IMR-90 (cell line): ENCODE measurements at regions not wholly inside any gene's neighbourhood (a gene's known extent, or its start where the extent isn't known, plus 50 kb on each side); places are given as distances from the start of the nearest gene placed in this dataset.

Experiments used
- ATAC-seq: fragments of 200-7000 bp; cut with Tn5 transposase; 2 replicates; pipeline ENCODE4 v1.9.1; 2020; ENCODE audit warnings: low read depth, mild to moderate bottlenecking, moderate library complexity
- BruUV-seq: library from RNA; stranded (reverse); fragments of 400-500 nt; replicated peaks from 2 replicates; lab custom pipeline; 2021; lab: Mats Ljungman, UMichigan
- CTCF ChIA-PET: fragments of 300-600 bp; formaldehyde crosslinking; extraction: SDS; loops from one replicate; lab custom pipeline; 2021; ENCODE audit warnings: antibody characterized with exemption; lab: Yijun Ruan, JAX
- POLR2A ChIA-PET: fragments of 300-600 bp; sonication (Branson Sonifier 250); formaldehyde crosslinking; loops from one replicate; lab custom pipeline; 2022; ENCODE audit warnings: antibody characterized with exemption; ENCODE audit not compliant: unreplicated experiment; lab: Charles Lee
- DNase-seq: peaks from one replicate; pipeline ENCODE4 v3.0.0; 2013
- H2AFZ ChIP-seq: replicated peaks from 2 replicates; pipeline ENCODE3; 2013; ENCODE audit warnings: low read length, mild to moderate bottlenecking; ENCODE audit not compliant: poor library complexity
- H2AK5ac ChIP-seq: 2 replicates; pipeline ENCODE4 v1.6.1; 2013; ENCODE audit warnings: low read depth, low read length, inconsistent platforms
- H2AK9ac ChIP-seq: replicated peaks from 2 replicates; pipeline ENCODE3; 2013; ENCODE audit warnings: mild to moderate bottlenecking, low read depth, low read length, moderate library complexity; ENCODE audit not compliant: poor library complexity
- H2BK120ac ChIP-seq: 2 replicates; pipeline ENCODE4 v1.6.1; 2013; ENCODE audit warnings: low read depth, low read length, inconsistent platforms
- H2BK15ac ChIP-seq: 3 replicates; pipeline ENCODE4 v1.6.1; 2013; ENCODE audit warnings: low read depth, low read length, inconsistent platforms
- H2BK20ac ChIP-seq: 2 replicates; pipeline ENCODE4 v1.6.1; 2013; ENCODE audit warnings: low read depth, mild to moderate bottlenecking, inconsistent platforms, low read length, moderate library complexity
- H2BK5ac ChIP-seq: 2 replicates; pipeline ENCODE4 v1.6.1; 2013; ENCODE audit warnings: mild to moderate bottlenecking, low read depth, low read length, inconsistent platforms; ENCODE audit not compliant: poor library complexity, severe bottlenecking
- H3K14ac ChIP-seq: replicated peaks from 2 replicates; pipeline ENCODE4 v1.6.1; 2013; ENCODE audit warnings: low read depth, low read length, inconsistent platforms
- H3K18ac ChIP-seq: 2 replicates; pipeline ENCODE4 v1.6.1; 2013; ENCODE audit warnings: low read depth, low read length, control low read depth
- H3K23ac ChIP-seq: 2 replicates; pipeline ENCODE4 v1.6.1; 2013; ENCODE audit warnings: low read depth, low read length, inconsistent platforms
- H3K27ac ChIP-seq: 2 replicates; pipeline ENCODE4 v1.5.1; 2013; ENCODE audit warnings: mild to moderate bottlenecking, control low read depth, low read length; ENCODE audit not compliant: insufficient read depth
- H3K27me3 ChIP-seq: 2 replicates; pipeline ENCODE4 v1.6.1; 2013; ENCODE audit warnings: low read length; ENCODE audit not compliant: control insufficient read depth, insufficient read depth
- H3K36me3 ChIP-seq: 2 replicates; pipeline ENCODE4 v1.6.1; 2013; ENCODE audit warnings: low read length, mixed read lengths; ENCODE audit not compliant: control insufficient read depth, insufficient read depth
- H3K4ac ChIP-seq: 2 replicates; pipeline ENCODE4 v1.6.1; 2013; ENCODE audit warnings: low read depth, low read length, inconsistent platforms
- H3K4me1 ChIP-seq: 2 replicates; pipeline ENCODE4 v1.6.1; 2013; ENCODE audit warnings: low read length, mixed read lengths; ENCODE audit not compliant: control insufficient read depth, insufficient read depth
- H3K4me2 ChIP-seq: 2 replicates; pipeline ENCODE4 v1.6.1; 2013; ENCODE audit warnings: low read depth, mild to moderate bottlenecking, control low read depth, low read length, moderate library complexity
- H3K4me3 ChIP-seq: 2 replicates; pipeline ENCODE4 v1.5.1; 2013; ENCODE audit warnings: low read depth, mild to moderate bottlenecking, control low read depth, low read length, moderate library complexity; ENCODE audit not compliant: insufficient read depth
- H3K56ac ChIP-seq: 2 replicates; pipeline ENCODE4 v1.6.1; 2013; ENCODE audit warnings: low read length, inconsistent platforms; ENCODE audit not compliant: insufficient read depth; ENCODE audit errors: extremely low read depth
- H3K79me1 ChIP-seq, 2 experiments: 2 replicates each; pipeline ENCODE4 v1.6.1; 2013; ENCODE audit warnings: low read length in 2 of 2, inconsistent platforms in 1 of 2, low read depth in 1 of 2
- H3K9ac ChIP-seq: 2 replicates; pipeline ENCODE4 v1.6.1; 2013; ENCODE audit warnings: low read depth, low read length, control low read depth
- H3K9me1 ChIP-seq: 2 replicates; pipeline ENCODE4 v1.6.1; 2013; ENCODE audit warnings: low read length, inconsistent platforms; ENCODE audit not compliant: insufficient read depth
- H3K9me3 ChIP-seq: 2 replicates; pipeline ENCODE4 v1.6.1; 2013; ENCODE audit warnings: low read length; ENCODE audit not compliant: control insufficient read depth, insufficient read depth
- H4K20me1 ChIP-seq: 2 replicates; pipeline ENCODE4 v1.6.1; 2013; ENCODE audit warnings: low read length, inconsistent platforms; ENCODE audit not compliant: insufficient read depth
- H4K5ac ChIP-seq: 2 replicates; pipeline ENCODE4 v1.6.1; 2013; ENCODE audit warnings: mild to moderate bottlenecking, low read depth, low read length, control low read depth
- H4K8ac ChIP-seq, 2 experiments: 2 replicates each; pipeline ENCODE4 v1.6.1; 2013; ENCODE audit warnings: low read depth in 2 of 2, low read length in 2 of 2, control low read depth in 1 of 2, inconsistent platforms in 1 of 2
- H4K91ac ChIP-seq: 2 replicates; pipeline ENCODE4 v1.6.1; 2013; ENCODE audit warnings: low read depth, low read length, inconsistent platforms; ENCODE audit not compliant: insufficient read depth
- BHLHE40 ChIP-seq: fragments of 150-350 bp; IDR thresholded peaks from 2 replicates; pipeline ENCODE4 v1.6.1; 2016; ENCODE audit warnings: mild to moderate bottlenecking, low read depth, low read length
- CEBPB ChIP-seq: IDR thresholded peaks from 2 replicates; pipeline ENCODE4 v1.6.1; 2012; ENCODE audit warnings: low read depth, low read length, improper control_type of control experiment
- CHD1 ChIP-seq: IDR thresholded peaks from 2 replicates; pipeline ENCODE4 v1.6.1; 2012; ENCODE audit warnings: low read depth, low read length, improper control_type of control experiment
- FOS ChIP-seq: fragments of 150-350 bp; IDR thresholded peaks from 2 replicates; pipeline ENCODE4 v1.6.1; 2016; ENCODE audit warnings: low read depth, low read length
- MAFK ChIP-seq: IDR thresholded peaks from 2 replicates; pipeline ENCODE4 v1.6.1; 2012; ENCODE audit warnings: low read depth, low read length, improper control_type of control experiment
- MAZ ChIP-seq: IDR thresholded peaks from 2 replicates; pipeline ENCODE4 v1.6.1; 2012; ENCODE audit warnings: low read depth, mild to moderate bottlenecking, low read length, improper control_type of control experiment, moderate library complexity, borderline replicate concordance
- MXI1 ChIP-seq: IDR thresholded peaks from 2 replicates; pipeline ENCODE4 v1.6.1; 2012; ENCODE audit warnings: low read depth, mild to moderate bottlenecking, low read length, moderate library complexity, borderline replicate concordance
- NFE2L2 ChIP-seq: fragments of 150-350 bp; IDR thresholded peaks from 2 replicates; pipeline ENCODE4 v1.6.1; 2016; ENCODE audit warnings: low read depth, mild to moderate bottlenecking, low read length
- POLR2A ChIP-seq: IDR thresholded peaks from 2 replicates; pipeline ENCODE4 v1.6.1; 2012; ENCODE audit warnings: mild to moderate bottlenecking, low read depth, low read length
- RAD21 ChIP-seq: IDR thresholded peaks from 2 replicates; pipeline ENCODE4 v1.6.1; 2012; ENCODE audit warnings: low read length, improper control_type of control experiment
- RCOR1 ChIP-seq: IDR thresholded peaks from 2 replicates; pipeline ENCODE4 v1.6.1; 2012; ENCODE audit warnings: mild to moderate bottlenecking, low read length, improper control_type of control experiment; ENCODE audit not compliant: insufficient replicate concordance
- RFX5 ChIP-seq: IDR thresholded peaks from 2 replicates; pipeline ENCODE4 v1.8.0; 2012; ENCODE audit warnings: low read depth, mild to moderate bottlenecking, low read length, moderate library complexity
- SMC3 ChIP-seq: fragments of 150-350 bp; IDR thresholded peaks from 2 replicates; pipeline ENCODE4 v1.6.1; 2016; ENCODE audit warnings: low read depth, mild to moderate bottlenecking, antibody characterized with exemption, low read length, moderate library complexity
- WGBS, 2 experiments: methylation state at CpG; one replicate each; pipeline versions ENCODE4 v1.1.5 to v1.1.7; 2013; ENCODE audit warnings: missing lambda C conversion rate in 2 of 2; ENCODE audit not compliant: insufficient read length in 1 of 2; ENCODE audit errors: extremely low coverage in 2 of 2; 5-methylcytosine and 5-hydroxymethylcytosine counted together
- dilution Hi-C: fragments of 300-500 bp; cut with HindIII; formaldehyde crosslinking; loops from one replicate; pipeline ENCODE4 v1.14.3; 2018; ENCODE audit warnings: low sequenced_read_pairs; ENCODE audit not compliant: unreplicated experiment
- in situ Hi-C: fragments of 300-500 bp; cut with MboI; formaldehyde crosslinking; loops from 3 replicates; pipeline ENCODE4 v1.14.3; 2019; ENCODE audit warnings: low sequenced_read_pairs, inconsistent platforms, mixed read lengths
- intact Hi-C: fragments of 100-400 bp; cut with micrococcal nuclease; formaldehyde crosslinking; loops from 2 replicates; pipeline ENCODE4 v1.10.0; 2022
- TF ChIP-seq, protein P1 (sequence below): fragments of 150-350 bp; IDR thresholded peaks from 2 replicates; pipeline ENCODE4 v1.6.1; 2017; ENCODE audit warnings: mild to moderate bottlenecking, antibody characterized with exemption, low read length, low read depth
- TF ChIP-seq, protein P2 (sequence below): fragments of 150-350 bp; IDR thresholded peaks from 2 replicates; pipeline ENCODE4 v1.6.1; 2016; ENCODE audit warnings: low read depth, mild to moderate bottlenecking, low read length, moderate library complexity, borderline replicate concordance
- TF ChIP-seq, protein P3 (sequence below): conservative IDR thresholded peaks from 2 replicates; pipeline ENCODE4 v1.5.1; 2012; ENCODE audit warnings: mild to moderate bottlenecking, low read depth, low read length, improper control_type of control experiment

DNA sequence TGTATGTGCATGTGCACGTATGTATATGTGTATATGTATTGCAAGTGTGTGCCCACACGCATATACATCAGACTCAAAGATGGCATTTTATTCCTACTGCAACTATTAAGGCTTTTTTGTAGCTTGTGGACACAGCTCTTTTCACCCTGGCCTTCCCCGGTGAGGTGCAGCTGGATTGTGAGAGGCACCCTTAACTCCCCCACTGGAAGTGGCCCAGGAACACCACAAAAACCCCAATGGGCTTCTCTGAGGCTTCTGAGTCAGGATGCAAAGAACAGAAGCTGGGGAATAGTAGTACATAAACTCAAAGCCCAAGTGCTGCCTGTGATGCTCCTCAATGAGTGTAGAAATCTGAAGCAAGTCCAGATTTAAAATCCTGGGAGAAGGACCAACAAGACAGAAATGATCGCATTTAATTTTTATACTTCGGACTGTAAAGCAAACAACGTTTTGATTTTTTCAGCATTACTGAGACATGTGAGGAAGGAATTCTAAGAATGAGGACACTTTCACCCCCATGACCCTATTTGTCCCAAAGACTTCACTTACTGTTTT, 369.2 kb upstream of the MGMT start:
- TF ChIP-seq, protein P1, sequence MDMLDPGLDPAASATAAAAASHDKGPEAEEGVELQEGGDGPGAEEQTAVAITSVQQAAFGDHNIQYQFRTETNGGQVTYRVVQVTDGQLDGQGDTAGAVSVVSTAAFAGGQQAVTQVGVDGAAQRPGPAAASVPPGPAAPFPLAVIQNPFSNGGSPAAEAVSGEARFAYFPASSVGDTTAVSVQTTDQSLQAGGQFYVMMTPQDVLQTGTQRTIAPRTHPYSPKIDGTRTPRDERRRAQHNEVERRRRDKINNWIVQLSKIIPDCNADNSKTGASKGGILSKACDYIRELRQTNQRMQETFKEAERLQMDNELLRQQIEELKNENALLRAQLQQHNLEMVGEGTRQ: no peak
- TF ChIP-seq, protein P2, sequence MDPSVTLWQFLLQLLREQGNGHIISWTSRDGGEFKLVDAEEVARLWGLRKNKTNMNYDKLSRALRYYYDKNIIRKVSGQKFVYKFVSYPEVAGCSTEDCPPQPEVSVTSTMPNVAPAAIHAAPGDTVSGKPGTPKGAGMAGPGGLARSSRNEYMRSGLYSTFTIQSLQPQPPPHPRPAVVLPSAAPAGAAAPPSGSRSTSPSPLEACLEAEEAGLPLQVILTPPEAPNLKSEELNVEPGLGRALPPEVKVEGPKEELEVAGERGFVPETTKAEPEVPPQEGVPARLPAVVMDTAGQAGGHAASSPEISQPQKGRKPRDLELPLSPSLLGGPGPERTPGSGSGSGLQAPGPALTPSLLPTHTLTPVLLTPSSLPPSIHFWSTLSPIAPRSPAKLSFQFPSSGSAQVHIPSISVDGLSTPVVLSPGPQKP: no peak
- TF ChIP-seq RCOR1 (no peak), CEBPB (no peak), SMC3 (no peak), RAD21 (no peak), MXI1 (no peak), FOS (no peak), CHD1 (no peak), MAZ (no peak), POLR2A (no peak), MAFK (no peak), RFX5 (no peak), BHLHE40 (no peak), NFE2L2 (no peak)
- TF ChIP-seq, protein P3, sequence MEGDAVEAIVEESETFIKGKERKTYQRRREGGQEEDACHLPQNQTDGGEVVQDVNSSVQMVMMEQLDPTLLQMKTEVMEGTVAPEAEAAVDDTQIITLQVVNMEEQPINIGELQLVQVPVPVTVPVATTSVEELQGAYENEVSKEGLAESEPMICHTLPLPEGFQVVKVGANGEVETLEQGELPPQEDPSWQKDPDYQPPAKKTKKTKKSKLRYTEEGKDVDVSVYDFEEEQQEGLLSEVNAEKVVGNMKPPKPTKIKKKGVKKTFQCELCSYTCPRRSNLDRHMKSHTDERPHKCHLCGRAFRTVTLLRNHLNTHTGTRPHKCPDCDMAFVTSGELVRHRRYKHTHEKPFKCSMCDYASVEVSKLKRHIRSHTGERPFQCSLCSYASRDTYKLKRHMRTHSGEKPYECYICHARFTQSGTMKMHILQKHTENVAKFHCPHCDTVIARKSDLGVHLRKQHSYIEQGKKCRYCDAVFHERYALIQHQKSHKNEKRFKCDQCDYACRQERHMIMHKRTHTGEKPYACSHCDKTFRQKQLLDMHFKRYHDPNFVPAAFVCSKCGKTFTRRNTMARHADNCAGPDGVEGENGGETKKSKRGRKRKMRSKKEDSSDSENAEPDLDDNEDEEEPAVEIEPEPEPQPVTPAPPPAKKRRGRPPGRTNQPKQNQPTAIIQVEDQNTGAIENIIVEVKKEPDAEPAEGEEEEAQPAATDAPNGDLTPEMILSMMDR: no peak
- Histone ChIP-seq H3K14ac (no peak overlapping the region), H3K27me3 (no peaks in the 10 kb centered on the region; the same call in 1 of the 2 replicates), H4K8ac (peak overlapping the region in 1 of 2 experiments; percentile 18; a peak in 1 of 4 replicates), H3K36me3 (no peaks in the 10 kb centered on the region), H2AK5ac (no peak overlapping the region), H2BK5ac (no peak overlapping the region), H3K9me3 (peaks cover 7% of the 10 kb centered on the region; the same call in 1 of the 2 replicates), H2AK9ac (no peak overlapping the region), H3K4me1 (peaks cover 5% of the 10 kb centered on the region), H4K20me1 (no peaks in the 10 kb centered on the region), H3K27ac (no peak overlapping the region), H2BK20ac (no peak overlapping the region), H3K4me3 (no peak overlapping the region), H3K56ac (no peak overlapping the region), H3K18ac (no peak overlapping the region; the same call in 1 of the 2 replicates), H3K9ac (no peak overlapping the region), H3K79me1 (no peaks in the 10 kb centered on the region), H3K9me1 (no peaks in the 10 kb centered on the region), H3K23ac (no peak overlapping the region), H4K5ac (no peak overlapping the region; the same call in 1 of the 2 replicates), H2AFZ (no peak overlapping the region), H2BK15ac (no peak overlapping the region), H3K4me2 (no peak overlapping the region), H4K91ac (peak overlapping the region; percentile 39; the same call in 1 of the 2 replicates), H3K4ac (no peak overlapping the region), H2BK120ac (no peak overlapping the region)
- dilution Hi-C loops (no loop called here), in situ Hi-C loops (no loop called here), intact Hi-C loops (loop anchor here (5.0 kb wide), 4 partner anchors 56 to 859 kb away; no protein-coding TSS in a partner anchor)
- DNase-seq: no peak
- no CpG with 5 or more reads among the region's 6 CpGs for WGBS, 2 experiments
- CTCF ChIA-PET: no interaction called here
- POLR2A ChIA-PET: no interaction called here
- no TSS peak for BruUV-seq
- ATAC-seq: no peak
